Ecto neural progenitor cell (in vitro differentiated cells): ENCODE measurements at regions not wholly inside any gene's neighbourhood (a gene's known extent, or its start where the extent isn't known, plus 50 kb on each side); places are given as distances from the start of the nearest gene placed in this dataset.
A peak's percentile ranks its signal among the peaks of the same experiment; 100 is the strongest.
"Not testable (repeated sequence)": the region's sequence is repeated elsewhere in the genome, so short reads cannot be mapped to it uniquely, and the experiment has no call there.

Experiments
- DNase-seq: peaks from one replicate; pipeline ENCODE4 v3.0.0-alpha.2; 2018; ENCODE audit warnings: low spot score

- DNase-seq: no peak
Measured at GRCh38 chr2:236994361-236994760, 91.3 kb upstream of the COPS8 start.

GRCh38 chr2:236997069-236997715 is 88.5 kb upstream of the COPS8 start:
- no peak for DNase-seq

GRCh38 chr2:236998236-236998635 is 87.5 kb upstream of the COPS8 start:
- no peak for DNase-seq

- no peak for DNase-seq
Measured at GRCh38 chr2:236998758-236999157, 86.9 kb upstream of the COPS8 start.

- DNase-seq: no peak
Measured at GRCh38 chr2:237000481-237000880, 85.2 kb upstream of the COPS8 start.

GRCh38 chr2:237005341-237005740 is 80.3 kb upstream of the COPS8 start:
- DNase-seq: not testable (repeated sequence)

- DNase-seq: no peak
Measured at GRCh38 chr2:237011206-237011795, 74.4 kb upstream of the COPS8 start.

- DNase-seq: no peak
Measured at GRCh38 chr2:237012004-237012403, 73.7 kb upstream of the COPS8 start.

GRCh38 chr2:237012577-237013267 is 73.0 kb upstream of the COPS8 start:
- no peak for DNase-seq

- no peak for DNase-seq
Measured at GRCh38 chr2:237016121-237016915, 69.4 kb upstream of the COPS8 start.

GRCh38 chr2:237020090-237020489 is 65.6 kb upstream of the COPS8 start:
- no peak for DNase-seq

GRCh38 chr2:237022533-237022932 is 63.2 kb upstream of the COPS8 start:
- no peak for DNase-seq

GRCh38 chr2:237024255-237024654 is 61.4 kb upstream of the COPS8 start:
- DNase-seq: no peak

- no peak for DNase-seq
Measured at GRCh38 chr2:237025090-237025865, 60.4 kb upstream of the COPS8 start.

- DNase-seq: peak; percentile 78
Measured at GRCh38 chr2:237026981-237027711, 58.5 kb upstream of the COPS8 start.

- DNase-seq: no peak
Measured at GRCh38 chr2:237027712-237028029, 58.0 kb upstream of the COPS8 start.

GRCh38 chr2:237030382-237030781 is 55.3 kb upstream of the COPS8 start:
- DNase-seq: no peak

- no peak for DNase-seq
Measured at GRCh38 chr2:237033536-237034060, 52.1 kb upstream of the COPS8 start.

- no peak for DNase-seq
Measured at GRCh38 chr2:237035781-237036475, 49.8 kb upstream of the COPS8 start.
